Stimulated activated CD8-positive, alpha-beta memory T cell treated with anti-CD3 and anti-CD28 coated beads, Interleukin-7, amount 100 ng/mL, for 24 hours (primary cell): ENCODE measurements at regions not wholly inside any gene's neighbourhood (a gene's known extent, or its start where the extent isn't known, plus 50 kb on each side); places are given as distances from the start of the nearest gene placed in this dataset.

Experiments
- DNase-seq: peaks from one replicate; pipeline ENCODE4 v3.0.0-alpha.2; 2020; ENCODE audit warnings: low read depth

GRCh38 chr1:194241215-194241614 is 1054.8 kb upstream of the B3GALT2 start:
- DNase-seq, result no peak

GRCh38 chr1:194233069-194233468 is 1046.7 kb upstream of the B3GALT2 start:
- no peak for DNase-seq

- DNase-seq, result no peak
These were observed 1044.1 kb upstream of the B3GALT2 start for GRCh38 chr1:194230351-194231144.

- no peak for DNase-seq
These were observed 1042.0 kb upstream of the B3GALT2 start for GRCh38 chr1:194228427-194228826.

- DNase-seq, result no peak
These were observed 1040.7 kb upstream of the B3GALT2 start for GRCh38 chr1:194227161-194227560.

GRCh38 chr1:194225821-194226220 is 1039.4 kb upstream of the B3GALT2 start:
- no peak for DNase-seq

- DNase-seq, result no peak
These were observed 1037.2 kb upstream of the B3GALT2 start for GRCh38 chr1:194223596-194223995.

GRCh38 chr1:194215448-194215847 is 1029.0 kb upstream of the B3GALT2 start:
- no peak for DNase-seq

- no peak for DNase-seq
These were observed 1028.3 kb upstream of the B3GALT2 start for GRCh38 chr1:194214735-194215134.

GRCh38 chr1:194209920-194210319 is 1023.5 kb upstream of the B3GALT2 start:
- no peak for DNase-seq

- no peak for DNase-seq
These were observed 1022.3 kb upstream of the B3GALT2 start for GRCh38 chr1:194208674-194209073.

- no peak for DNase-seq
These were observed 1010.1 kb upstream of the B3GALT2 start for GRCh38 chr1:194196562-194196961.

GRCh38 chr1:194194724-194195123 is 1008.3 kb upstream of the B3GALT2 start:
- no peak for DNase-seq

GRCh38 chr1:194184974-194185373 is 998.6 kb upstream of the B3GALT2 start:
- no peak for DNase-seq

GRCh38 chr1:194184425-194184824 is 998.0 kb upstream of the B3GALT2 start:
- no peak for DNase-seq

- no peak for DNase-seq
These were observed 995.4 kb upstream of the B3GALT2 start for GRCh38 chr1:194181845-194182244.

GRCh38 chr1:194176212-194176611 is 989.8 kb upstream of the B3GALT2 start:
- DNase-seq, result no peak

- no peak for DNase-seq
These were observed 988.8 kb upstream of the B3GALT2 start for GRCh38 chr1:194175251-194175650.

GRCh38 chr1:194174528-194174927 is 988.1 kb upstream of the B3GALT2 start:
- DNase-seq, result no peak

GRCh38 chr1:194171596-194171995 is 985.2 kb upstream of the B3GALT2 start:
- no peak for DNase-seq

GRCh38 chr1:194167956-194168640 is 981.7 kb upstream of the B3GALT2 start:
- no peak for DNase-seq

- no peak for DNase-seq
These were observed 978.3 kb upstream of the B3GALT2 start for GRCh38 chr1:194164755-194165154.

- no peak for DNase-seq
These were observed 975.2 kb upstream of the B3GALT2 start for GRCh38 chr1:194161591-194161990.

- no peak for DNase-seq
These were observed 973.5 kb upstream of the B3GALT2 start for GRCh38 chr1:194159941-194160340.
